H9 (cell line): ENCODE measurements at regions not wholly inside any gene's neighbourhood (a gene's known extent, or its start where the extent isn't known, plus 50 kb on each side); places are given as distances from the start of the nearest gene placed in this dataset.

ENCODE experiments used
- DNase-seq: peaks from one replicate; pipeline ENCODE4 v3.0.0-alpha.2; 2017
- H2AFZ ChIP-seq: one replicate; pipeline ENCODE4 v1.6.1; 2013; ENCODE audit warnings: mild to moderate bottlenecking, low read length, control low read depth, moderate library complexity
- H2AK5ac ChIP-seq: 2 replicates; pipeline ENCODE4 v1.6.1; 2013; ENCODE audit warnings: low read length, control low read depth, mixed read lengths; ENCODE audit not compliant: insufficient read length
- H2BK120ac ChIP-seq: one replicate; pipeline ENCODE4 v1.6.1; 2013; ENCODE audit warnings: low read depth, mild to moderate bottlenecking, low read length, control low read depth, inconsistent platforms; ENCODE audit not compliant: poor library complexity, severe bottlenecking
- H2BK12ac ChIP-seq: 2 replicates; pipeline ENCODE4 v1.6.1; 2013; ENCODE audit warnings: low read length, control low read depth, mixed read lengths, low read depth; ENCODE audit not compliant: insufficient read length
- H2BK15ac ChIP-seq: 2 replicates; pipeline ENCODE4 v1.6.1; 2013; ENCODE audit warnings: low read depth, low read length, control low read depth
- H2BK20ac ChIP-seq: one replicate; pipeline ENCODE4 v1.6.1; 2013; ENCODE audit warnings: low read depth, mild to moderate bottlenecking, low read length, control low read depth, inconsistent platforms; ENCODE audit not compliant: poor library complexity, severe bottlenecking
- H2BK5ac ChIP-seq: 2 replicates; pipeline ENCODE4 v1.6.1; 2013; ENCODE audit warnings: low read length, control low read depth, mixed read lengths; ENCODE audit not compliant: insufficient read length
- H3K14ac ChIP-seq: 2 replicates; pipeline ENCODE4 v1.6.1; 2013; ENCODE audit warnings: low read length, control low read depth; ENCODE audit not compliant: insufficient read depth
- H3K18ac ChIP-seq: 2 replicates; pipeline ENCODE4 v1.6.1; 2013; ENCODE audit warnings: low read depth, mild to moderate bottlenecking, mixed read lengths, low read length, control low read depth; ENCODE audit not compliant: insufficient read length
- H3K23ac ChIP-seq: 2 replicates; pipeline ENCODE4 v1.6.1; 2013; ENCODE audit warnings: low read length, control low read depth, mixed read lengths, low read depth; ENCODE audit not compliant: insufficient read length
- H3K23me2 ChIP-seq: 2 replicates; pipeline ENCODE4 v1.6.1; 2013; ENCODE audit warnings: low read depth, mild to moderate bottlenecking, mixed read lengths, low read length, control low read depth; ENCODE audit not compliant: insufficient read length, poor library complexity, severe bottlenecking
- H3K27ac ChIP-seq: 2 replicates; pipeline ENCODE4 v1.5.1; 2013; ENCODE audit warnings: low read length, control low read depth, mixed read lengths, low read depth; ENCODE audit not compliant: insufficient read length
- H3K27me3 ChIP-seq: 2 replicates; pipeline ENCODE4 v1.6.1; 2013; ENCODE audit warnings: low read length, control low read depth, inconsistent platforms; ENCODE audit not compliant: insufficient read depth
- H3K4ac ChIP-seq: 2 replicates; pipeline ENCODE4 v1.6.1; 2013; ENCODE audit warnings: low read depth, mild to moderate bottlenecking, control low read depth, inconsistent platforms, low read length, moderate library complexity
- H3K4me1 ChIP-seq: 2 replicates; pipeline ENCODE4 v1.6.1; 2013; ENCODE audit warnings: low read length, control low read depth, inconsistent platforms; ENCODE audit not compliant: insufficient read depth
- H3K4me2 ChIP-seq: 2 replicates; pipeline ENCODE4 v1.6.1; 2013; ENCODE audit warnings: low read length, control low read depth, mixed read lengths; ENCODE audit not compliant: insufficient read length, insufficient read depth
- H3K56ac ChIP-seq: 2 replicates; pipeline ENCODE4 v1.6.1; 2013; ENCODE audit warnings: low read depth, mild to moderate bottlenecking, mixed read lengths, low read length, control low read depth; ENCODE audit not compliant: insufficient read length
- H3K79me1 ChIP-seq: 2 replicates; pipeline ENCODE4 v1.6.1; 2013; ENCODE audit warnings: low read depth, mild to moderate bottlenecking, moderate library complexity, low read length, control low read depth, inconsistent platforms; ENCODE audit not compliant: insufficient read depth, poor library complexity, severe bottlenecking
- H3K79me2 ChIP-seq: 2 replicates; pipeline ENCODE4 v1.6.1; 2013; ENCODE audit warnings: low read length, control low read depth, inconsistent platforms; ENCODE audit not compliant: insufficient read depth
- H3K9ac ChIP-seq: 2 replicates; pipeline ENCODE4 v1.6.1; 2013; ENCODE audit warnings: low read length, control low read depth, mixed read lengths; ENCODE audit not compliant: insufficient read length; ENCODE audit errors: extremely low read depth
- H3K9me3 ChIP-seq: one replicate; pipeline ENCODE4 v1.6.1; 2013; ENCODE audit warnings: low read depth, low read length, inconsistent platforms; ENCODE audit not compliant: control insufficient read depth
- H3T11ph ChIP-seq: one replicate; pipeline ENCODE4 v1.6.1; 2013; ENCODE audit warnings: mild to moderate bottlenecking, low read length, control low read depth, inconsistent platforms
- H4K20me1 ChIP-seq: one replicate; pipeline ENCODE4 v1.6.1; 2013; ENCODE audit not compliant: control insufficient read depth, insufficient read length, insufficient read depth
- H4K5ac ChIP-seq: 2 replicates; pipeline ENCODE4 v1.6.1; 2013; ENCODE audit warnings: low read depth, mild to moderate bottlenecking, mixed read lengths, low read length, control low read depth; ENCODE audit not compliant: insufficient read length
- H4K8ac ChIP-seq: replicated peaks from 2 replicates; pipeline ENCODE4 v1.6.1; 2013; ENCODE audit warnings: low read length, control low read depth, mixed read lengths, low read depth; ENCODE audit not compliant: insufficient read length
- H4K91ac ChIP-seq: 2 replicates; pipeline ENCODE4 v1.6.1; 2013; ENCODE audit warnings: low read depth, mild to moderate bottlenecking, moderate library complexity, mixed read lengths, low read length, control low read depth; ENCODE audit not compliant: insufficient read length
- H3K27ac Mint-ChIP-seq, 3 experiments: 2 replicates in 2 of 3; 3 replicates in 1 of 3; pipeline ENCODE4 v1.8.0; 2020 to 2021; ENCODE audit warnings: mixed read lengths in 3 of 3, mild to moderate bottlenecking in 1 of 3, moderate library complexity in 1 of 3
- H3K27me3 Mint-ChIP-seq: 2 replicates; pipeline ENCODE4 v1.8.0; 2021; ENCODE audit warnings: low read depth, mild to moderate bottlenecking, moderate library complexity, mixed read lengths
- H3K36me3 Mint-ChIP-seq, 3 experiments: 2 replicates in 2 of 3; 3 replicates in 1 of 3; pipeline ENCODE4 v1.8.0; 2020 to 2021; ENCODE audit warnings: low read depth in 3 of 3, mixed read lengths in 3 of 3; ENCODE audit not compliant: insufficient read depth in 1 of 3
- H3K4me1 Mint-ChIP-seq, 2 experiments: 2 replicates each; pipeline ENCODE4 v1.8.0; 2020; ENCODE audit warnings: mixed read lengths in 2 of 2
- H3K4me3 Mint-ChIP-seq, 2 experiments: 2 replicates in 1 of 2; 3 replicates in 1 of 2; pipeline ENCODE4 v1.8.0; 2020 to 2021; ENCODE audit warnings: mild to moderate bottlenecking in 2 of 2, mixed read lengths in 2 of 2, moderate library complexity in 1 of 2
- H3K9me3 Mint-ChIP-seq, 2 experiments: 2 replicates in 1 of 2; 3 replicates in 1 of 2; pipeline ENCODE4 v1.8.0; 2020; ENCODE audit warnings: mild to moderate bottlenecking in 2 of 2, mixed read lengths in 2 of 2, moderate library complexity in 1 of 2
- WGBS: extraction: QIAGEN DNeasy Blood & Tissue Kit; methylation state at CpG from one replicate; pipeline ENCODE4 v1.1.7; 2013; ENCODE audit warnings: missing lambda C conversion rate, low lambda C conversion rate, mixed read lengths; ENCODE audit not compliant: insufficient read length; ENCODE audit errors: extremely low coverage; 5-methylcytosine and 5-hydroxymethylcytosine counted together
- TF ChIP-seq, protein P1 (sequence below): fragments of 200-600 bp; sonication (generic); conservative IDR thresholded peaks from 3 replicates; pipeline ENCODE4 v1.8.0; 2021; ENCODE audit warnings: antibody characterized with exemption, mild to moderate bottlenecking

DNA sequence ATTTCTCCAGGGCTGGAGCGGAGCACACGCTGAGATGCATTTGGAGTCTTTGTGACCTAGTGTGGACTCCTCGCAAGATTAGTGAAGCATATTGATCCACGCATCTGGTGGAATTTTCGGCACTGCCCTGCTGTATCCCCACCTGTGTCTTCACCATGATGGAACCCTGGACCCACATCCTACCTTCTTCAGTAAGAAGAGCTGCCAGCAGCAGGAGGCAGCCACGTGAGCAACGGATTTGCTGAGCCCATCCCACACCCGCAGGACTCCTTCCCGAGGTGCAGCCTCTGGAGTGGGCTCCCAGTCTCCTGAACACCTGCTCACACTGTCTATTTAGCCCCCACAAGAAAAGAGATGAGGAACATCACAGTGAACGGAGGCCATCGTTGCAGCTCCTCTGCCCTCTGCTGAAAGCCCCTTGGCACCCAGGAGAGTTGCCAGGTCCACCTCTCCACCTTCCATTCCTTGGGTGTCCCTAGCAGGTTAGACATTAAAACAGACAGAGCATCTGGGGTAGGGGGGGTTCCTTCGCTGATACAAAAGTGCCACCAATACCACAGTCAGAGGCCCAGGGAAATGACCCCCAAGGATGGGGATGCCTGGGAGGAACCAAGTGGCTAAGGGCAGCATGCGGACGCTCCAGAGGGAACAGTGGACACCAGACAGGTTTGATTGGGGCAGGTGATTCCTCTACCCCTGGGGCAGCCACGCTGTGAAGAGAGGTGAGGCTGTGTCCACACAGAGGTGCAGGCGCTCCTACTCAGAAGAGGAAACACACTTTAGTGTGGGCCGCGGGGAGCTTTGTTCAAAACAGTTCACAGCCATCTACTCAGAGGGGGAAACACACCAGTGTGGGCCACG is 302.8 kb upstream of the SALL3 start:
- no peak overlapping the region for H3K4ac ChIP-seq
- no peaks in the 10 kb centered on the region for H3K27me3 ChIP-seq
- no peak overlapping the region for H3K4me3 Mint-ChIP-seq
- peak overlapping the region in 1 of 3 experiments; percentile 44; a peak in 1 of 7 replicates for H3K27ac Mint-ChIP-seq
- H3K79me1 ChIP-seq = no peaks in the 10 kb centered on the region
- no peaks in the 10 kb centered on the region for H3K79me2 ChIP-seq
- H3K27ac ChIP-seq = no peak overlapping the region
- H2BK120ac ChIP-seq = no peak overlapping the region
- TF ChIP-seq, protein P1, sequence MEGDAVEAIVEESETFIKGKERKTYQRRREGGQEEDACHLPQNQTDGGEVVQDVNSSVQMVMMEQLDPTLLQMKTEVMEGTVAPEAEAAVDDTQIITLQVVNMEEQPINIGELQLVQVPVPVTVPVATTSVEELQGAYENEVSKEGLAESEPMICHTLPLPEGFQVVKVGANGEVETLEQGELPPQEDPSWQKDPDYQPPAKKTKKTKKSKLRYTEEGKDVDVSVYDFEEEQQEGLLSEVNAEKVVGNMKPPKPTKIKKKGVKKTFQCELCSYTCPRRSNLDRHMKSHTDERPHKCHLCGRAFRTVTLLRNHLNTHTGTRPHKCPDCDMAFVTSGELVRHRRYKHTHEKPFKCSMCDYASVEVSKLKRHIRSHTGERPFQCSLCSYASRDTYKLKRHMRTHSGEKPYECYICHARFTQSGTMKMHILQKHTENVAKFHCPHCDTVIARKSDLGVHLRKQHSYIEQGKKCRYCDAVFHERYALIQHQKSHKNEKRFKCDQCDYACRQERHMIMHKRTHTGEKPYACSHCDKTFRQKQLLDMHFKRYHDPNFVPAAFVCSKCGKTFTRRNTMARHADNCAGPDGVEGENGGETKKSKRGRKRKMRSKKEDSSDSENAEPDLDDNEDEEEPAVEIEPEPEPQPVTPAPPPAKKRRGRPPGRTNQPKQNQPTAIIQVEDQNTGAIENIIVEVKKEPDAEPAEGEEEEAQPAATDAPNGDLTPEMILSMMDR = no peak
- no peak overlapping the region for H3K4me2 ChIP-seq
- no peak overlapping the region for H3K23ac ChIP-seq
- peaks cover 1% of the 10 kb centered on the region for H3K27me3 Mint-ChIP-seq
- WGBS = no CpG with 5 or more reads among the region's 19 CpGs
- no peak overlapping the region for H4K91ac ChIP-seq
- H4K20me1 ChIP-seq = no peaks in the 10 kb centered on the region
- H3K9me3 ChIP-seq = no peaks in the 10 kb centered on the region
- peaks cover 0 to 2% (median 0%) of the 10 kb centered on the region in 3 experiments; a peak in 2 of 7 replicates for H3K36me3 Mint-ChIP-seq
- no peak overlapping the region for H2BK15ac ChIP-seq
- H2AFZ ChIP-seq = no peak overlapping the region
- no peak overlapping the region for H3K14ac ChIP-seq
- H3K23me2 ChIP-seq = no peaks in the 10 kb centered on the region
- no peaks in the 10 kb centered on the region for H3K4me1 ChIP-seq
- no peak overlapping the region for H4K5ac ChIP-seq
- no peak overlapping the region for H2BK20ac ChIP-seq
- H2BK5ac ChIP-seq = no peak overlapping the region
- no peaks in the 10 kb centered on the region; a peak in 1 of 5 replicates for H3K9me3 Mint-ChIP-seq
- no peak for DNase-seq
- H2BK12ac ChIP-seq = no peak overlapping the region
- no peak overlapping the region for H4K8ac ChIP-seq
- H2AK5ac ChIP-seq = no peak overlapping the region
- H3K4me1 Mint-ChIP-seq = peaks cover 0 to 4% of the 10 kb centered on the region in 2 experiments; a peak in 1 of 4 replicates
- H3K56ac ChIP-seq = no peak overlapping the region
- no peak overlapping the region for H3T11ph ChIP-seq
- H3K9ac ChIP-seq = no peak overlapping the region
- no peak overlapping the region for H3K18ac ChIP-seq
